Natural killer cell (primary cell): ENCODE measurements at regions not wholly inside any gene's neighbourhood (a gene's known extent, or its start where the extent isn't known, plus 50 kb on each side); places are given as distances from the start of the nearest gene placed in this dataset.

Source experiments
- ATAC-seq, 3 donors: fragments of 150-1000 bp in 2 of 3; fragments of 200-7000 bp in 1 of 3; cut with Tn5 transposase; 1 replicate in 1 of 3; 2 replicates in 2 of 3; pipeline ENCODE4 v1.10.0; 2021; ENCODE audit warnings: mild to moderate bottlenecking in 2 of 3, moderate library complexity in 2 of 3
- DNase-seq, 2 donors: peaks; one replicate each; pipeline versions ENCODE4 v3.0.0 to v3.0.0-alpha.2; 2013 to 2021; ENCODE audit warnings: mixed read lengths in 1 of 2
- H3K27ac ChIP-seq: one replicate; pipeline ENCODE4 v1.5.1; 2013; ENCODE audit warnings: mild to moderate bottlenecking, low read length
- H3K27me3 ChIP-seq: one replicate; pipeline ENCODE4 v1.6.1; 2013; ENCODE audit warnings: low read length; ENCODE audit not compliant: control insufficient read depth, insufficient read depth
- H3K36me3 ChIP-seq: one replicate; pipeline ENCODE4 v1.6.1; 2013; ENCODE audit warnings: low read length; ENCODE audit not compliant: control insufficient read depth, insufficient read depth
- H3K4me1 ChIP-seq: one replicate; pipeline ENCODE4 v1.6.1; 2013; ENCODE audit warnings: low read length; ENCODE audit not compliant: control insufficient read depth, insufficient read depth
- H3K4me3 ChIP-seq: one replicate; pipeline ENCODE4 v1.5.1; 2013; ENCODE audit warnings: low read length
- H3K9me3 ChIP-seq: one replicate; pipeline ENCODE4 v1.6.1; 2013; ENCODE audit warnings: low read length; ENCODE audit not compliant: control insufficient read depth, insufficient read depth
- H3K27ac Mint-ChIP-seq, 2 donors: one replicate each; pipeline ENCODE4 v1.8.0; 2022; ENCODE audit warnings: mild to moderate bottlenecking in 2 of 2, mixed read lengths in 2 of 2, moderate library complexity in 1 of 2
- H3K27me3 Mint-ChIP-seq, 2 donors: one replicate each; pipeline ENCODE4 v1.8.0; 2022; ENCODE audit warnings: low read depth in 2 of 2, mixed read lengths in 2 of 2
- H3K36me3 Mint-ChIP-seq: one replicate; pipeline ENCODE4 v1.8.0; 2022; ENCODE audit warnings: mixed read lengths
- H3K4me1 Mint-ChIP-seq, 2 donors: one replicate each; pipeline ENCODE4 v1.8.0; 2022; ENCODE audit warnings: mixed read lengths in 2 of 2
- H3K4me3 Mint-ChIP-seq: one replicate; pipeline ENCODE4 v1.8.0; 2022; ENCODE audit warnings: mild to moderate bottlenecking, moderate library complexity, mixed read lengths
- H3K9me3 Mint-ChIP-seq, 2 donors: one replicate each; pipeline ENCODE4 v1.8.0; 2022; ENCODE audit warnings: mixed read lengths in 2 of 2
- WGBS: methylation state at CpG from one replicate; pipeline ENCODE4 v1.1.7; 2013; ENCODE audit warnings: missing lambda C conversion rate; ENCODE audit not compliant: insufficient coverage; 5-methylcytosine and 5-hydroxymethylcytosine counted together
- intact Hi-C: fragments of 100-400 bp; cut with micrococcal nuclease; formaldehyde crosslinking; loops from one replicate; pipeline ENCODE4 v1.14.2; 2022
- TF ChIP-seq, protein P1 (sequence below): fragments of 200-600 bp; IDR thresholded peaks from one replicate; pipeline ENCODE4 v1.8.0; 2022; ENCODE audit warnings: antibody characterized with exemption

DNA sequence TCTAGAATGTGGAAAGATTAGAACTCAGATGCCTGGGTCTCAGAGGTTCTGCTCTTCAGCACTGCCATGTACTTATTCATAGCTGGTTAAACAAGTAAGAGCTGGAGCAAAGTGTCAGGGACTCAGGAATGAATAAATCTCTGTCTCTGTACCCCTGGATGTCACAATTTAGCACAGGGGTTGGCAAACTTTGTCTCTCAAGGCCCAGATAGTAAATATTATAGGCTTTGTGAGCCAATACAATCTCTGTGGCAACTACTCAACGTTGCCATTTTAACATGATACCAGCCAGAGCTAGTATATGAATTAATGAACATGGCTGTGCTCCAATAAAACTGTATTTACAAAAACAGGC lies 220.3 kb upstream of the MON1B start:
- H3K27me3 Mint-ChIP-seq: no peaks in the 10 kb centered on the region
- WGBS: 71% methylated on average over 1 of the region's 1 CpG
- Histone ChIP-seq H3K36me3 (no peaks in the 10 kb centered on the region), H3K9me3 (no peaks in the 10 kb centered on the region), H3K4me3 (no peak overlapping the region), H3K4me1 (no peaks in the 10 kb centered on the region), H3K27me3 (no peaks in the 10 kb centered on the region), H3K27ac (no peak overlapping the region)
- H3K27ac Mint-ChIP-seq: no peak overlapping the region
- intact Hi-C loops: no loop called here
- no peaks in the 10 kb centered on the region for H3K36me3 Mint-ChIP-seq
- H3K9me3 Mint-ChIP-seq: peaks cover 4 to 10% of the 10 kb centered on the region in 2 donors
- TF ChIP-seq, protein P1, sequence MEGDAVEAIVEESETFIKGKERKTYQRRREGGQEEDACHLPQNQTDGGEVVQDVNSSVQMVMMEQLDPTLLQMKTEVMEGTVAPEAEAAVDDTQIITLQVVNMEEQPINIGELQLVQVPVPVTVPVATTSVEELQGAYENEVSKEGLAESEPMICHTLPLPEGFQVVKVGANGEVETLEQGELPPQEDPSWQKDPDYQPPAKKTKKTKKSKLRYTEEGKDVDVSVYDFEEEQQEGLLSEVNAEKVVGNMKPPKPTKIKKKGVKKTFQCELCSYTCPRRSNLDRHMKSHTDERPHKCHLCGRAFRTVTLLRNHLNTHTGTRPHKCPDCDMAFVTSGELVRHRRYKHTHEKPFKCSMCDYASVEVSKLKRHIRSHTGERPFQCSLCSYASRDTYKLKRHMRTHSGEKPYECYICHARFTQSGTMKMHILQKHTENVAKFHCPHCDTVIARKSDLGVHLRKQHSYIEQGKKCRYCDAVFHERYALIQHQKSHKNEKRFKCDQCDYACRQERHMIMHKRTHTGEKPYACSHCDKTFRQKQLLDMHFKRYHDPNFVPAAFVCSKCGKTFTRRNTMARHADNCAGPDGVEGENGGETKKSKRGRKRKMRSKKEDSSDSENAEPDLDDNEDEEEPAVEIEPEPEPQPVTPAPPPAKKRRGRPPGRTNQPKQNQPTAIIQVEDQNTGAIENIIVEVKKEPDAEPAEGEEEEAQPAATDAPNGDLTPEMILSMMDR: no peak
- H3K4me3 Mint-ChIP-seq: no peak overlapping the region
- ATAC-seq: no peak
- H3K4me1 Mint-ChIP-seq: no peaks in the 10 kb centered on the region
- DNase-seq: no peak

DNA sequence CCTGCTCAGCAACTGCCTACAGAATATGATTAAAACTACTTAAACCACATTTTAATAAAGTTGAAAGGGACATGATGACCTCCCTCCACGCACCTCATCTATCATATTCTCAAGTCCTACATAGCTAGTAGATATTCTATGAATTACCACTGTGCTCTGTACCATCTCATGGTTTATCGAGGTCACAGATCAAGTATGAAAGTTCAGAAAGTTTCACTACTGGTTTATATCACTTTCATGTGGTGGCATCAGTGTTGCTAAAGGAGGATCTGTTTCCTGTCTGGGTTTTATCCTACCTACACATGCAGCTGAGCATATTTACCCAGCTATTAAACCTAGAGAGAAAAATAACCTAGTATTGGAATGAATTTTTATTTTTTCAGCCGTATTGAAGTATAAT lies 214.9 kb upstream of the MON1B start:
- WGBS: 62% methylated on average over 3 of the region's 3 CpGs
- Histone ChIP-seq H3K9me3 (no peaks in the 10 kb centered on the region), H3K36me3 (no peaks in the 10 kb centered on the region), H3K4me3 (no peak overlapping the region), H3K4me1 (no peaks in the 10 kb centered on the region), H3K27ac (no peak overlapping the region), H3K27me3 (no peaks in the 10 kb centered on the region)
- Mint-ChIP-seq H3K4me3 (no peak overlapping the region), H3K27me3 (no peaks in the 10 kb centered on the region), H3K27ac (no peak overlapping the region), H3K4me1 (no peaks in the 10 kb centered on the region), H3K9me3 (peaks cover 4 to 6% of the 10 kb centered on the region in 2 donors), H3K36me3 (no peaks in the 10 kb centered on the region)
- intact Hi-C loops: no loop called here
- DNase-seq (no peak), ATAC-seq (no peak)
- TF ChIP-seq, protein P1: no peak

DNA sequence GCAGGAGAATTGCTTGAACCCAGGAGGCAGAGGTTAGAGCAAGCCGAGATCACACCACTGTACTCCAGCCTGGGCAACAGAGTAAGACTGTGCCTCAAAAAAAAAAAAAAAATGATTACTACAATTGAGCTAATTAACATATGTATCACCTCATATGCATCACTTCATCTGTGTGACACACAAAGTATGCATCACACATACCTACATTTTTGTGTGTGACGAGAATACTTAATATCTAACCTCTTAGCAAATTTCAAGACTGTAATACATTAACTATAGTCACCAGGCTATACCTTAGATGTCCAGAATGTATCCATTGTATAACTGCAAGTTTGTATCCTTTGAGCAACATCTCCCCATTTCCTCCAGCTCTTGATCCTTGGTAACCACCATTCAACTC lies 214.2 kb upstream of the MON1B start:
- ATAC-seq (no peak), DNase-seq (no peak)
- Mint-ChIP-seq H3K4me1 (no peaks in the 10 kb centered on the region), H3K4me3 (no peak overlapping the region), H3K27ac (no peak overlapping the region), H3K9me3 (peaks cover 2 to 7% of the 10 kb centered on the region in 2 donors), H3K36me3 (no peaks in the 10 kb centered on the region), H3K27me3 (no peaks in the 10 kb centered on the region)
- no peak overlapping the region for H3K4me3 ChIP-seq
- no peaks in the 10 kb centered on the region for H3K9me3 ChIP-seq
- H3K27ac ChIP-seq: no peak overlapping the region
- WGBS: 73% methylated on average over 2 of the region's 2 CpGs
- H3K36me3 ChIP-seq: no peaks in the 10 kb centered on the region
- no peaks in the 10 kb centered on the region for H3K4me1 ChIP-seq
- TF ChIP-seq, protein P1: no peak
- intact Hi-C loops: no loop called here
- no peaks in the 10 kb centered on the region for H3K27me3 ChIP-seq

DNA sequence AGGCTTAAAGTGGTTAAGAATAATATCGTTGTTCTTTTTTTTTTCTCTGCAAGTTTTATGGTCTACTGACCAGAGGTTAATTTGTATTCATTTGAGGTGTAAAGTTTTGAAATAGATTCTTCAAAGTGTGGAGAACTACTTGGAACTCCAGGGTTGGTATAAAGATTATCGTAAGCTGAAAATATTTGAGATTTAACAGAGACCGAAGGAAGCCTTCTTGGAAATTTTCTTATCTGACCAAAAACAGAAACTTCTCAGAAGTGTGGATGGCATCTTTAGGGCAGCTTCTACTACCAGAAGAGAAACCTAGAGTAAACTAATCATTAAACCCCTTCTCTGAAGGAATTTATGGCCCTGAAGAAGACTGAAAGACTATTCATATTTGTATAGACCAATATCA lies 206.8 kb upstream of the MON1B start:
- 68% methylated on average over 3 of the region's 3 CpGs for WGBS
- H3K9me3 ChIP-seq: no peaks in the 10 kb centered on the region
- no peak for ATAC-seq
- no peak for DNase-seq
- H3K27me3 Mint-ChIP-seq: no peaks in the 10 kb centered on the region
- H3K9me3 Mint-ChIP-seq: peaks cover 8% of the 10 kb centered on the region in 2 donors
- no peaks in the 10 kb centered on the region for H3K4me1 Mint-ChIP-seq
- no peaks in the 10 kb centered on the region for H3K36me3 ChIP-seq
- TF ChIP-seq, protein P1: no peak
- H3K36me3 Mint-ChIP-seq: no peaks in the 10 kb centered on the region
- H3K27ac Mint-ChIP-seq: no peak overlapping the region
- H3K4me3 Mint-ChIP-seq: no peak overlapping the region
- no peak overlapping the region for H3K4me3 ChIP-seq
- intact Hi-C loops: no loop called here
- H3K27me3 ChIP-seq: no peaks in the 10 kb centered on the region
- H3K27ac ChIP-seq: no peak overlapping the region
- H3K4me1 ChIP-seq: no peaks in the 10 kb centered on the region
